TTC549 (cell line): ENCODE measurements at regions not wholly inside any gene's neighbourhood (a gene's known extent, or its start where the extent isn't known, plus 50 kb on each side); places are given as distances from the start of the nearest gene placed in this dataset.
"Not testable (repeated sequence)": the region's sequence is repeated elsewhere in the genome, so short reads cannot be mapped to it uniquely, and the experiment has no call there.

ENCODE experiments used
- FAIRE-seq: peaks from 2 replicates; lab custom pipeline; 2012; peaks lifted over from hg19 to GRCh38; lab: Jason Lieb, UNC

GRCh38 chr5:117615226-117615625, 1040.6 kb upstream of the SEMA6A start:
- no peak for FAIRE-seq

GRCh38 chr5:117614408-117614807, 1039.8 kb upstream of the SEMA6A start:
- no peak for FAIRE-seq

GRCh38 chr5:117604845-117605244, 1030.2 kb upstream of the SEMA6A start:
- no peak for FAIRE-seq

GRCh38 chr5:117599811-117600210, 1025.2 kb upstream of the SEMA6A start:
- FAIRE-seq = not testable (repeated sequence)

- FAIRE-seq = no peak
Observed at GRCh38 chr5:117594166-117594565, 1019.5 kb upstream of the SEMA6A start.

GRCh38 chr5:117590944-117591343, 1016.3 kb upstream of the SEMA6A start:
- FAIRE-seq = no peak

GRCh38 chr5:117588611-117589010, 1014.0 kb upstream of the SEMA6A start:
- no peak for FAIRE-seq

- no peak for FAIRE-seq
Observed at GRCh38 chr5:117587111-117587510, 1012.5 kb upstream of the SEMA6A start.

GRCh38 chr5:117568622-117569021, 994.0 kb upstream of the SEMA6A start:
- no peak for FAIRE-seq

- no peak for FAIRE-seq
Observed at GRCh38 chr5:117568126-117568525, 993.5 kb upstream of the SEMA6A start.

GRCh38 chr5:117562647-117563046, 988.0 kb upstream of the SEMA6A start:
- no peak for FAIRE-seq

- no peak for FAIRE-seq
Observed at GRCh38 chr5:117561531-117561930, 986.9 kb upstream of the SEMA6A start.

- no peak for FAIRE-seq
Observed at GRCh38 chr5:117559005-117559844, 984.6 kb upstream of the SEMA6A start.

- no peak for FAIRE-seq
Observed at GRCh38 chr5:117551236-117551635, 976.6 kb upstream of the SEMA6A start.

- no peak for FAIRE-seq
Observed at GRCh38 chr5:117547192-117547591, 972.6 kb upstream of the SEMA6A start.

GRCh38 chr5:117539692-117540091, 965.1 kb upstream of the SEMA6A start:
- FAIRE-seq = no peak

- no peak for FAIRE-seq
Observed at GRCh38 chr5:117533792-117534191, 959.2 kb upstream of the SEMA6A start.

GRCh38 chr5:117533051-117533670, 958.5 kb upstream of the SEMA6A start:
- not testable (repeated sequence) for FAIRE-seq

- FAIRE-seq = no peak
Observed at GRCh38 chr5:117519957-117520500, 945.4 kb upstream of the SEMA6A start.

GRCh38 chr5:117504305-117504704, 929.7 kb upstream of the SEMA6A start:
- no peak for FAIRE-seq

- no peak for FAIRE-seq
Observed at GRCh38 chr5:117497601-117498000, 923.0 kb upstream of the SEMA6A start.

GRCh38 chr5:117496801-117497200, 922.2 kb upstream of the SEMA6A start:
- FAIRE-seq = no peak

GRCh38 chr5:117494188-117494587, 919.6 kb upstream of the SEMA6A start:
- FAIRE-seq = no peak
